ENCODE measurements at regions not wholly inside any gene's neighbourhood (a gene's known extent, or its start where the extent isn't known, plus 50 kb on each side); places are given as distances from the start of the nearest gene placed in this dataset.

DNA sequence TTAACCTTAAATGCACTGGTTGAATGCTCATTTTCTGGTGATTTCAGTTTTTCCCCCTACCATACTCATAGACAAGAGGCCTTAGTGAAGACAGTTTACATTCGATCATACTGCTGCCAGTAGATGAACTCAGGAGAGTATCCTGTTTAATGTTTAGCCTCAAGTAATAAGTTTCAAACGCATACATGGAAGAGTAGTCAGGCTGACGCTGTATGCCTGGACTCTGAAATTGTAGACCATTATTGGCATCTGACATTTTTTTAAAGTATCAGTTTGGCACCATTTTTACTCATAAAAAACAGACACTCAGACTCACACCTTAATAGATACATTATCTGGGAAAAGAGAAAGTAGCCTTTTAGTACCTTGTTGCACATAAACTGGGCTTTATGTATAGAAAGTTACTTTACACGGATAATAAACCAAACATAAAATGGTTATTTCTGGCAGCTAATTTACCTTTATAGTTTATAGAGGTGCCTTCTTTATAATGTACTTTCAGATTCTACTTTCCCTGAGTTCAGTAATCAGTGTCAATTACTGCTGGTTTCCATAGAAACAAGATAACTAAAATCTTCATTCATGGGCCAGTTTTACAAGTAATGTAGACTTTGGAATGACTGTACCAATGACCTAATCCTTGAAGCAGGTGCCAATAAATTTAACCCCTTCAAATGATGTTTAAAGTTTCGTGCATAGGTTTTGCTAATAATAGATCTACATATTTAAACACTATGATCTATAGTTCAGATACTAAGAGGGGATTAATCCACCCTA, 183.8 kb upstream of the ITGA1 start:
- TF ChIP-seq, protein P1, sequence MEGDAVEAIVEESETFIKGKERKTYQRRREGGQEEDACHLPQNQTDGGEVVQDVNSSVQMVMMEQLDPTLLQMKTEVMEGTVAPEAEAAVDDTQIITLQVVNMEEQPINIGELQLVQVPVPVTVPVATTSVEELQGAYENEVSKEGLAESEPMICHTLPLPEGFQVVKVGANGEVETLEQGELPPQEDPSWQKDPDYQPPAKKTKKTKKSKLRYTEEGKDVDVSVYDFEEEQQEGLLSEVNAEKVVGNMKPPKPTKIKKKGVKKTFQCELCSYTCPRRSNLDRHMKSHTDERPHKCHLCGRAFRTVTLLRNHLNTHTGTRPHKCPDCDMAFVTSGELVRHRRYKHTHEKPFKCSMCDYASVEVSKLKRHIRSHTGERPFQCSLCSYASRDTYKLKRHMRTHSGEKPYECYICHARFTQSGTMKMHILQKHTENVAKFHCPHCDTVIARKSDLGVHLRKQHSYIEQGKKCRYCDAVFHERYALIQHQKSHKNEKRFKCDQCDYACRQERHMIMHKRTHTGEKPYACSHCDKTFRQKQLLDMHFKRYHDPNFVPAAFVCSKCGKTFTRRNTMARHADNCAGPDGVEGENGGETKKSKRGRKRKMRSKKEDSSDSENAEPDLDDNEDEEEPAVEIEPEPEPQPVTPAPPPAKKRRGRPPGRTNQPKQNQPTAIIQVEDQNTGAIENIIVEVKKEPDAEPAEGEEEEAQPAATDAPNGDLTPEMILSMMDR (IDR thresholded peaks at IDR 0.05; ENCODE audit: borderline replicate concordance) = no peak
- H3K9me3 ChIP-seq (replicated peaks) = no peaks in the 10 kb centered on the region

DNA sequence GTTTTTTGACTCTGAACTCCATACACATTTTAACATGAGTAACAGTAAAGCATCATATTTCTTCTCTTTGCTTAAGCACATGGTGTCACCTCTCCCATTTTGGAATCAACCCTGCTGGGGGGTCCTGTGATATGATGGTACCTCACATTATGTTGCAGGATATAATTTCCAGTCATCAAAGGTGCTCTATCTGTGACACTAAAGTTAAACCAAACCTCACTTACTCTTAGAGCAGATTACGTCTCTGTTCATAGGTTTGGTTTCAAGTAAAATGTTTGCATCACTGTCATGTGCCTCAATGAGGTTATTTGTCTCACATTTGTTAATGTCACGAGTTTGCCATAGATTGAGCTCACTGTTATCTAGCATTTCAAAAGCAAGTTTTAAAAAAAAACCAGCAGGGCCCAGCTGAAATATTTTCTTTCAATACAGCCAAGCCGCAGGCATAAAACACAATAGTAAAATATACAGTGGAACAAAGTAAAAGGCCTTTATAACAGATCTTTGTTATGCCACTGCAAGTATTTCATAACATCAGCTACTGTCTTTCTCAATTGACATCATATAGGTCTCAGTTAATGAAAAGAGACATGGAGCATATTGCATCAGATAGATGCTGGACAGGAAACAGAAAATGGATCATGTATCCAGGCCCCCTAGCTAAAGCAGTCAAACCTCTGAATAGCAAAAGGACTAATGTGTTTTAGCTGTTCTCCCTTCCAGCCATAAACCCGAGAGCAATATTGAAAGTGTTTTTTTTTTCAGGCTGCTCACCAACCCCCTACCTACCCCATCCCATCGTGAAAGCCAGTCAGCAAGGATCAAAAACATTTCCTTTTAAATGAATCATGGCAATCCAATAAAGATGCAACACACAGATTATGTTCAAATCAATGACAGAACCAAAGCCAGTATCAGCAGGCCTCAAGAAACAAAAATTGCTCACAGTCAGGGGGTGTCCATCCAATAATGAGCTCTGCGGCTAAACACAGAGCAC, 182.1 kb upstream of the ITGA1 start:
- Histone ChIP-seq H3K4me3 (no peak overlapping the region), H3K27me3 (ENCODE audit: low read depth) (no peaks in the 10 kb centered on the region), H3K9me3 (replicated peaks) (no peaks in the 10 kb centered on the region), H3K36me3 (no peaks in the 10 kb centered on the region), H3K27ac (replicated peaks) (no peak overlapping the region), H3K4me1 (no peaks in the 10 kb centered on the region)
- TF ChIP-seq, protein P1 (IDR thresholded peaks at IDR 0.05; ENCODE audit: borderline replicate concordance) = no peak
- intact Hi-C loops (cut with micrococcal nuclease) = no loop called here
- DNase-seq = no peak

More for the DNA sequence above, 183.8 kb upstream of the ITGA1 start:
- no peak for DNase-seq
- H3K4me3 ChIP-seq = no peak overlapping the region
- H3K36me3 ChIP-seq = no peaks in the 10 kb centered on the region
- H3K27me3 ChIP-seq (ENCODE audit: low read depth) = no peaks in the 10 kb centered on the region
- intact Hi-C loops (cut with micrococcal nuclease) = no loop called here
- no peaks in the 10 kb centered on the region for H3K4me1 ChIP-seq
- no peak overlapping the region for H3K27ac ChIP-seq (replicated peaks)

DNA sequence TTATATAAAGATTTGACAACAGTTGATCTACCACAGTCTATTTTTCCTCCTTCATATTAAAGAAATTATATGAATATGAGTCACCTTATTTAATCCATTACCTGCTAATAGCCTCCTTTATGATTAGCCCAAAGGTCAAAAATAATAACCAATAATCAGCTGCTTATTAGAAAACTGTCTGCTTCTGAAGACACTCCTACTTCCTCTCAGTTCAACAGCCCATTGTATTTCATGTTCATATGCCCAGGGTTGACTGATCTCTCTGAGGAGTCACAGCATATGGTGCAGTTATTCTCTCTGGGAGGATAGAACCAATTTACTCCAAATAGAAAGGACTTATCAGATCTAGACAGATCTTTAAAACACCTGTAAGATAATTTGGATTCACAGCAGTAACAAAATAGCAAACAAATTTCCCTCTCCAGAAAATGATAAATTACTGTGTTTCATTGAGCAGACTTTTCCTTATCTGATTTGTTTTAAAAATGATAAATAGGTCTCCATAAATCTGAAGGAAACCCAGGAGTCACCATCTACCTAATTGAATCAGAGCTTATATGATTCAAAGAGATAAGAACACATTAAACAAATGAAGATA, 180.4 kb upstream of the ITGA1 start:
- intact Hi-C loops (cut with micrococcal nuclease) = no loop called here
- H3K36me3 ChIP-seq = no peaks in the 10 kb centered on the region
- TF ChIP-seq, protein P1 (IDR thresholded peaks at IDR 0.05; ENCODE audit: borderline replicate concordance) = no peak
- H3K9me3 ChIP-seq (replicated peaks) = no peaks in the 10 kb centered on the region
- no peak overlapping the region for H3K4me3 ChIP-seq
- no peak overlapping the region for H3K27ac ChIP-seq (replicated peaks)
- no peaks in the 10 kb centered on the region for H3K4me1 ChIP-seq
- no peak for DNase-seq
- no peaks in the 10 kb centered on the region for H3K27me3 ChIP-seq (ENCODE audit: low read depth)

DNA sequence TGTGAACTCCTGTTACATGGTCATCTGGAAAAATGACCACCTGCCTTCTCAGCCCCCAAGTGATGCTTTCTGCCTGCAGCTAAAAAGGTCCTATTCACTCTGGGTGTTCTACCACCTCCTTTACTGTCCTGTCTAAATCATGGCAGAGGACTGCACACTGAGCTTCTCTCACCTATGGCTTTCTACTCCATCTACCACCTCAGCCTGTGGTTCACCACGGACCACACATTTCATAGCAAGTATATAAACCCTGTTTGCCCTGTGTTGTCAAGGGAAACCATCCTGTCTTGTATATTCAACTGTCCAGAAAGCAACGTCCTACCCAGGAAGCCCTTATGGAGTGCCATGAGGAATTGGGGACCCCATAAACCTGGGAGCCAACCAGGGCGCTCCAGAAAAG, 167.4 kb upstream of the ITGA1 start:
- TF ChIP-seq, protein P1 (IDR thresholded peaks at IDR 0.05; ENCODE audit: borderline replicate concordance) = no peak
- Histone ChIP-seq H3K4me1 (no peaks in the 10 kb centered on the region), H3K9me3 (replicated peaks) (peaks cover 8% of the 10 kb centered on the region), H3K27ac (replicated peaks) (no peak overlapping the region), H3K4me3 (no peak overlapping the region), H3K36me3 (no peaks in the 10 kb centered on the region), H3K27me3 (ENCODE audit: low read depth) (no peaks in the 10 kb centered on the region)
- DNase-seq = no peak
- intact Hi-C loops (cut with micrococcal nuclease) = no loop called here

DNA sequence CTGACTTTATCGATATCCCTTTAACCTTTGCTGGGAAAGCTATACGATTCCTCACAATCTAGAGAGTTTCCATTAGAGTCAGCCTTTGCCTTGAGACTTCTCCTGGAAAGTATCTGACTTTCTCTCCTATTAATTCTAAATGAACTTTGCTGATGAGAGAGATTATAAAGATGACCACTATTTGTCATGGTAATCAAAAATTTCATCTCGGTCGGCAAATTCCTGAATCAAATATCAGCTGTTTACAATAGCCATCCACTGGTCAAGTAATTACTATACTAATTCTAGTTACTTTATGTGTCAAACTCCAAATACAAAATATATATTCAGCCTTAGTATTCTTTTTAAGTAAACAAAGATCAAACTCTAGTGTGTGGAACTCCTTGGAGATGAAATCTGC, 164.4 kb upstream of the ITGA1 start:
- no peak for DNase-seq
- intact Hi-C loops (cut with micrococcal nuclease) = no loop called here
- Histone ChIP-seq H3K4me1 (no peaks in the 10 kb centered on the region), H3K36me3 (no peaks in the 10 kb centered on the region), H3K27me3 (ENCODE audit: low read depth) (no peaks in the 10 kb centered on the region), H3K4me3 (no peak overlapping the region), H3K9me3 (replicated peaks) (peaks cover 14% of the 10 kb centered on the region), H3K27ac (replicated peaks) (no peak overlapping the region)
- TF ChIP-seq, protein P1 (IDR thresholded peaks at IDR 0.05; ENCODE audit: borderline replicate concordance) = no peak
